ENCODE measurements at regions not wholly inside any gene's neighbourhood (a gene's known extent, or its start where the extent isn't known, plus 50 kb on each side); places are given as distances from the start of the nearest gene placed in this dataset.

DNA sequence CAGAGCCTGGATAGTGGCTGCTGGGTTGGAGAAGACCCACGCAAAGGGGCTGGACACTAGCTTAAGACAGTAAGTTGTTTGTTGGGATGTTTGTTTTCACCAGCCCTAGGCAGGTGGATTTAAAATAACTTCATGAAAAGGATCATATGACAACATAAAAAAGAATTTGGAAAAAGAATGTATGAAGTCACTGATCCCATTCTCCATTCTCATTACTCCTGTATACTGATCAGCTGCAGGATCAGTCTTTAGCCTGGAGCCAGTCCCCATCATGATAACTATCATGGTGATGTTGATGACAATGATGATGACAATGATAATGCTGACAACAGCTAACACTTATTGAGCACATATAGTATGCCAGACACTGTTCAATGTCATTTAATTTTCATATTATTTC lies 92.1 kb upstream of the IFNE start:
- TF ChIP-seq, protein P1, sequence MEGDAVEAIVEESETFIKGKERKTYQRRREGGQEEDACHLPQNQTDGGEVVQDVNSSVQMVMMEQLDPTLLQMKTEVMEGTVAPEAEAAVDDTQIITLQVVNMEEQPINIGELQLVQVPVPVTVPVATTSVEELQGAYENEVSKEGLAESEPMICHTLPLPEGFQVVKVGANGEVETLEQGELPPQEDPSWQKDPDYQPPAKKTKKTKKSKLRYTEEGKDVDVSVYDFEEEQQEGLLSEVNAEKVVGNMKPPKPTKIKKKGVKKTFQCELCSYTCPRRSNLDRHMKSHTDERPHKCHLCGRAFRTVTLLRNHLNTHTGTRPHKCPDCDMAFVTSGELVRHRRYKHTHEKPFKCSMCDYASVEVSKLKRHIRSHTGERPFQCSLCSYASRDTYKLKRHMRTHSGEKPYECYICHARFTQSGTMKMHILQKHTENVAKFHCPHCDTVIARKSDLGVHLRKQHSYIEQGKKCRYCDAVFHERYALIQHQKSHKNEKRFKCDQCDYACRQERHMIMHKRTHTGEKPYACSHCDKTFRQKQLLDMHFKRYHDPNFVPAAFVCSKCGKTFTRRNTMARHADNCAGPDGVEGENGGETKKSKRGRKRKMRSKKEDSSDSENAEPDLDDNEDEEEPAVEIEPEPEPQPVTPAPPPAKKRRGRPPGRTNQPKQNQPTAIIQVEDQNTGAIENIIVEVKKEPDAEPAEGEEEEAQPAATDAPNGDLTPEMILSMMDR (IDR thresholded peaks at IDR 0.05; ENCODE audit: low read length) = no peak
- no peak for TF ChIP-seq EZH2 (optimal IDR thresholded peaks at IDR 0.05; ENCODE audit: low read depth, low read length)
- no peak for TF ChIP-seq EZH2phosphoT487 (IDR thresholded peaks at IDR 0.05; ENCODE audit: low read length)

Data from MM.1S (cell line).